KMS-11 (cell line): ENCODE measurements at regions not wholly inside any gene's neighbourhood (a gene's known extent, or its start where the extent isn't known, plus 50 kb on each side); places are given as distances from the start of the nearest gene placed in this dataset.

Experiments
- H2AFZ ChIP-seq: fragments of 200-600 bp; sonication (generic); 2 replicates; pipeline ENCODE4 v1.6.1; 2016; ENCODE audit warnings: antibody characterized with exemption, mixed run types, low read depth
- H3K27ac ChIP-seq: fragments of 200-600 bp; sonication (generic); 2 replicates; pipeline ENCODE4 v1.6.1; 2016; ENCODE audit warnings: mild to moderate bottlenecking, mixed run types
- H3K27me3 ChIP-seq: fragments of 200-600 bp; sonication (generic); 2 replicates; pipeline ENCODE4 v1.6.1; 2017; ENCODE audit warnings: mild to moderate bottlenecking, low read depth, mixed run types, moderate library complexity; ENCODE audit not compliant: insufficient read depth
- H3K36me3 ChIP-seq: fragments of 200-600 bp; sonication (generic); 2 replicates; pipeline ENCODE4 v1.6.1; 2017; ENCODE audit warnings: mild to moderate bottlenecking, mixed run types; ENCODE audit not compliant: insufficient read depth
- H3K4me1 ChIP-seq: fragments of 200-600 bp; sonication (generic); 2 replicates; pipeline ENCODE4 v1.6.1; 2016; ENCODE audit warnings: mild to moderate bottlenecking, low read depth, mixed run types; ENCODE audit not compliant: poor library complexity, severe bottlenecking
- H3K4me2 ChIP-seq: fragments of 200-600 bp; sonication (generic); 2 replicates; pipeline ENCODE4 v1.7.0; 2016; ENCODE audit warnings: mild to moderate bottlenecking, mixed run types
- H3K4me3 ChIP-seq: fragments of 200-600 bp; sonication (generic); IDR thresholded peaks from 2 replicates; pipeline ENCODE4 v1.6.1; 2017; ENCODE audit warnings: low read depth, low read length, mixed read lengths; ENCODE audit not compliant: insufficient read depth
- H3K79me2 ChIP-seq: fragments of 200-600 bp; sonication (generic); 2 replicates; pipeline ENCODE4 v1.6.1; 2016; ENCODE audit warnings: low read depth, mixed run types; ENCODE audit not compliant: insufficient read depth
- H3K9ac ChIP-seq: fragments of 200-600 bp; sonication (generic); 2 replicates; pipeline ENCODE4 v1.6.1; 2016; ENCODE audit warnings: mild to moderate bottlenecking, mixed run types
- H4K20me1 ChIP-seq: fragments of 200-600 bp; sonication (generic); 2 replicates; pipeline ENCODE4 v1.6.1; 2016; ENCODE audit warnings: mild to moderate bottlenecking, mixed run types; ENCODE audit not compliant: insufficient read depth
- TF ChIP-seq, protein P1 (sequence below): fragments of 200-600 bp; sonication (generic); conservative IDR thresholded peaks from 2 replicates; pipeline ENCODE4 v1.6.1; 2017; ENCODE audit warnings: low read depth, mild to moderate bottlenecking, antibody characterized with exemption, low read length, moderate library complexity, mixed read lengths

- H3K27ac ChIP-seq, result no peak overlapping the region
- no peak overlapping the region for H2AFZ ChIP-seq
- no peaks in the 10 kb centered on the region for H4K20me1 ChIP-seq
- H3K9ac ChIP-seq, result no peak overlapping the region
- H3K36me3 ChIP-seq, result no peaks in the 10 kb centered on the region
- no peaks in the 10 kb centered on the region for H3K27me3 ChIP-seq
- no peak overlapping the region for H3K4me2 ChIP-seq
- no peaks in the 10 kb centered on the region for H3K79me2 ChIP-seq
- TF ChIP-seq, protein P1, sequence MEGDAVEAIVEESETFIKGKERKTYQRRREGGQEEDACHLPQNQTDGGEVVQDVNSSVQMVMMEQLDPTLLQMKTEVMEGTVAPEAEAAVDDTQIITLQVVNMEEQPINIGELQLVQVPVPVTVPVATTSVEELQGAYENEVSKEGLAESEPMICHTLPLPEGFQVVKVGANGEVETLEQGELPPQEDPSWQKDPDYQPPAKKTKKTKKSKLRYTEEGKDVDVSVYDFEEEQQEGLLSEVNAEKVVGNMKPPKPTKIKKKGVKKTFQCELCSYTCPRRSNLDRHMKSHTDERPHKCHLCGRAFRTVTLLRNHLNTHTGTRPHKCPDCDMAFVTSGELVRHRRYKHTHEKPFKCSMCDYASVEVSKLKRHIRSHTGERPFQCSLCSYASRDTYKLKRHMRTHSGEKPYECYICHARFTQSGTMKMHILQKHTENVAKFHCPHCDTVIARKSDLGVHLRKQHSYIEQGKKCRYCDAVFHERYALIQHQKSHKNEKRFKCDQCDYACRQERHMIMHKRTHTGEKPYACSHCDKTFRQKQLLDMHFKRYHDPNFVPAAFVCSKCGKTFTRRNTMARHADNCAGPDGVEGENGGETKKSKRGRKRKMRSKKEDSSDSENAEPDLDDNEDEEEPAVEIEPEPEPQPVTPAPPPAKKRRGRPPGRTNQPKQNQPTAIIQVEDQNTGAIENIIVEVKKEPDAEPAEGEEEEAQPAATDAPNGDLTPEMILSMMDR, result no peak
- no peaks in the 10 kb centered on the region for H3K4me1 ChIP-seq
- H3K4me3 ChIP-seq, result no peak overlapping the region
Observed at GRCh38 chr7:115125750-115126149, 203.9 kb downstream of the MDFIC start.

DNA sequence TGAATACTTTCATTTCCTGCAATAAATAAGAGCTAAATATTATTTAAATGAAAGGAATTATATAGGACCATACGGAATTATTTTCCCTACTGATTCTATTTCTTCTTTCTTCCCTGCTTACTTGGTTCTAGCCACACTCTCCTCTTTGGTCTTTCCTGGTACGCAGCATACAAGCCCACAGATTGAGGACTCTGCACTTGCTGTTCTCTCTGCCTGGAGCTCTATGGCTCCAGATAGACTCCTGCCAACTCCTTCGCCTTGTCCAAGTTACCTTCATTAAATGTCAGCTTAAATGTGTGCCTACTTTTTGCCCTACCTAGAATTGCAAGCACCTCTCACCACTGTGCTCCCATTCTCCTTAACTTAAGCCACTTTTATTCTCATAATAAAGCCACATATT is 203.4 kb downstream of the MDFIC start:
- Histone ChIP-seq H3K4me1 (no peaks in the 10 kb centered on the region), H4K20me1 (no peaks in the 10 kb centered on the region), H3K9ac (no peak overlapping the region), H3K4me3 (no peak overlapping the region), H3K36me3 (no peaks in the 10 kb centered on the region), H3K27ac (no peak overlapping the region), H3K4me2 (no peak overlapping the region), H2AFZ (no peak overlapping the region), H3K79me2 (no peaks in the 10 kb centered on the region), H3K27me3 (no peaks in the 10 kb centered on the region)
- TF ChIP-seq, protein P1, result no peak

DNA sequence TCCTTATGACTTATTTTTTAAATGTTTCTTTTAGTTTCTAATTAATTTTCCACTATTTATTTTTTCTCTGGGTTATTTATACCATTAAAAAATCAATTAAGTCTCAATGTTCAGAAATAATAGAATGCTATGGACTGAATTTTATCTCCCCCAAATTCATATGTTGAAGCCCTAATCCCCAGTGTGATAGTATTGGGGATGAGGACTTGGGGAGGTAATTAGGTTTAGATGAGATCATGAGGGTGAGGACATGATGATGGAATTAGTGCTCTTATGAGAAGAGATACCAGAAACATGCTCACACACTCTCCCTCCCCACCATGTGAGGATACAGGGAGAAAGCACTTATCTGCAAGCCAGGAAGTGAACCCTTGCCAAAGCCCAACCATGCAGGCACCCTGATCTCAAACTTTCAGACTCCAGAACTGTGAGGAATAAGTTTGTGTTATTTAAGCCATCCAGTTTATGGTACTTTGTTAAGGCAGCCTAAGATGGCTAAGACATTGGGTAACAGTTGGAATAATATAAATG is 202.6 kb downstream of the MDFIC start:
- H3K4me2 ChIP-seq, result no peak overlapping the region
- no peaks in the 10 kb centered on the region for H3K79me2 ChIP-seq
- H3K27ac ChIP-seq, result no peak overlapping the region
- no peak overlapping the region for H3K4me3 ChIP-seq
- no peak overlapping the region for H2AFZ ChIP-seq
- no peaks in the 10 kb centered on the region for H3K4me1 ChIP-seq
- H3K27me3 ChIP-seq, result no peaks in the 10 kb centered on the region
- no peaks in the 10 kb centered on the region for H4K20me1 ChIP-seq
- H3K36me3 ChIP-seq, result no peaks in the 10 kb centered on the region
- TF ChIP-seq, protein P1, result no peak
- H3K9ac ChIP-seq, result no peak overlapping the region

DNA sequence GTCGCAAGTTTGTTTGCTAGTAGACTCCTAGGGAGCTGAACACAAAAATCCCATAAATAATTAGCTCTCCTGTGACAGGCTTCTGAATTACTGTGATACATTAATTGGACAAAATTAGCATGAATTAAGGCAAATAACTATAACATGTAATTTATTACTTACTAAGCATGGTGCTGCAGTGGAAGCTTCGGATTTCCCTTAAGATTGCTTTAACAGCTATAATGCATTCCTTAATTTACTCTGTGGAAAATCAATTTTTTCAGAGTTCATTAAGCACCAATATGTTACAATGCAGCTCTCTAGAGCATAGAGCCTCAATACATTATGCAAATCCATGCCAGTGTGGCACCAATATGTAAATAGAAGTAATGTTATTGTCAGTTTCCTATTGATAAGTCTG is 201.5 kb downstream of the MDFIC start:
- TF ChIP-seq, protein P1, result no peak
- H4K20me1 ChIP-seq, result no peaks in the 10 kb centered on the region
- H3K36me3 ChIP-seq, result no peaks in the 10 kb centered on the region
- no peaks in the 10 kb centered on the region for H3K4me1 ChIP-seq
- H3K4me2 ChIP-seq, result no peak overlapping the region
- no peak overlapping the region for H3K27ac ChIP-seq
- no peaks in the 10 kb centered on the region for H3K27me3 ChIP-seq
- H2AFZ ChIP-seq, result no peak overlapping the region
- no peak overlapping the region for H3K4me3 ChIP-seq
- no peak overlapping the region for H3K9ac ChIP-seq
- no peaks in the 10 kb centered on the region for H3K79me2 ChIP-seq

GRCh38 chr7:115122388-115122787 is 200.5 kb downstream of the MDFIC start:
- no peaks in the 10 kb centered on the region for H3K79me2 ChIP-seq
- TF ChIP-seq, protein P1, result no peak
- no peaks in the 10 kb centered on the region for H3K36me3 ChIP-seq
- H3K4me2 ChIP-seq, result no peak overlapping the region
- H3K27me3 ChIP-seq, result no peaks in the 10 kb centered on the region
- no peaks in the 10 kb centered on the region for H4K20me1 ChIP-seq
- H2AFZ ChIP-seq, result no peak overlapping the region
- H3K4me3 ChIP-seq, result no peak overlapping the region
- no peaks in the 10 kb centered on the region for H3K4me1 ChIP-seq
- no peak overlapping the region for H3K27ac ChIP-seq
- H3K9ac ChIP-seq, result no peak overlapping the region
